ENCODE measurements at regions not wholly inside any gene's neighbourhood (a gene's known extent, or its start where the extent isn't known, plus 50 kb on each side); places are given as distances from the start of the nearest gene placed in this dataset.

DNA sequence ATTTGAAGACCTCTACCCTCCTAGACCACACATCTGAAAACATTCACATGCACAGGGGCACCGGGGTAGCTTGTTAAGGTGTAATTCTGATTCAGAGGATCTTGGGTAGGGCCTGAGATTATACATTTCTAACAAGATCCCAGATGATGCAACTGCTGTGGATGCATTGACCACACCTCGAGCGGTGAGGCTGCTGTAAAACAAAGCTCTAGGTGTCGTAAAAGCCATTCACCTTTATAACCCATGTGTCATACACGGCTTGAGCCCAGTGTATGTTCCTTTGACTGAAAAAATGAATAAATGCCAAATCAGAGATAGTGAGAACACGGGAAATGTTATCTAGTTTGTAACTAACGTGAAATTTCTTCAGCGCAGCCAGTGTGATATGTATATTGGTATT is 1578.2 kb upstream of the WWC1 start:
- TF ChIP-seq, protein P1, sequence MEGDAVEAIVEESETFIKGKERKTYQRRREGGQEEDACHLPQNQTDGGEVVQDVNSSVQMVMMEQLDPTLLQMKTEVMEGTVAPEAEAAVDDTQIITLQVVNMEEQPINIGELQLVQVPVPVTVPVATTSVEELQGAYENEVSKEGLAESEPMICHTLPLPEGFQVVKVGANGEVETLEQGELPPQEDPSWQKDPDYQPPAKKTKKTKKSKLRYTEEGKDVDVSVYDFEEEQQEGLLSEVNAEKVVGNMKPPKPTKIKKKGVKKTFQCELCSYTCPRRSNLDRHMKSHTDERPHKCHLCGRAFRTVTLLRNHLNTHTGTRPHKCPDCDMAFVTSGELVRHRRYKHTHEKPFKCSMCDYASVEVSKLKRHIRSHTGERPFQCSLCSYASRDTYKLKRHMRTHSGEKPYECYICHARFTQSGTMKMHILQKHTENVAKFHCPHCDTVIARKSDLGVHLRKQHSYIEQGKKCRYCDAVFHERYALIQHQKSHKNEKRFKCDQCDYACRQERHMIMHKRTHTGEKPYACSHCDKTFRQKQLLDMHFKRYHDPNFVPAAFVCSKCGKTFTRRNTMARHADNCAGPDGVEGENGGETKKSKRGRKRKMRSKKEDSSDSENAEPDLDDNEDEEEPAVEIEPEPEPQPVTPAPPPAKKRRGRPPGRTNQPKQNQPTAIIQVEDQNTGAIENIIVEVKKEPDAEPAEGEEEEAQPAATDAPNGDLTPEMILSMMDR (IDR thresholded peaks at IDR 0.05), result no peak
- no peak for TF ChIP-seq POLR2A (IDR thresholded peaks at IDR 0.05)
